H1 (cell line): ENCODE measurements at regions not wholly inside any gene's neighbourhood (a gene's known extent, or its start where the extent isn't known, plus 50 kb on each side); places are given as distances from the start of the nearest gene placed in this dataset.

Experiments used
- BACH1 ChIP-seq: IDR thresholded peaks from 2 replicates; pipeline ENCODE4 v1.6.1; 2012; ENCODE audit warnings: low read length, improper control_type of control experiment
- CTBP2 ChIP-seq: IDR thresholded peaks from 2 replicates; pipeline ENCODE4 v1.7.0; 2011; ENCODE audit warnings: borderline replicate concordance, mild to moderate bottlenecking, moderate library complexity, mixed read lengths, low read length; ENCODE audit not compliant: insufficient read depth, insufficient read length
- GTF2F1 ChIP-seq: IDR thresholded peaks from 2 replicates; pipeline ENCODE4 v1.6.1; 2012; ENCODE audit warnings: low read depth, low read length, improper control_type of control experiment, borderline replicate concordance
- JUND ChIP-seq: IDR thresholded peaks from 2 replicates; pipeline ENCODE4 v1.6.1; 2011; ENCODE audit warnings: mild to moderate bottlenecking, improper control_type of control experiment, low read length
- SRF ChIP-seq: IDR thresholded peaks from 2 replicates; pipeline ENCODE4 v1.6.1; 2011; ENCODE audit warnings: mild to moderate bottlenecking, low read depth, low read length, moderate library complexity
- SUZ12 ChIP-seq: fragments of 200-600 bp; sonication (generic); IDR thresholded peaks from 2 replicates; pipeline ENCODE4 v1.6.1; 2012; ENCODE audit warnings: mild to moderate bottlenecking, inconsistent platforms, low read length, moderate library complexity, mixed read lengths
- TF ChIP-seq, protein P1 (sequence below): fragments of 300-600 bp; sonication (generic); IDR thresholded peaks from 2 replicates; pipeline ENCODE4 v1.7.1; 2012; ENCODE audit warnings: low read length, moderate library complexity, mild to moderate bottlenecking, inconsistent platforms; ENCODE audit not compliant: insufficient replicate concordance

GRCh38 chr4:155094201-155094820 lies 114.1 kb upstream of the NPY2R start (continued):
- TF ChIP-seq, protein P1, sequence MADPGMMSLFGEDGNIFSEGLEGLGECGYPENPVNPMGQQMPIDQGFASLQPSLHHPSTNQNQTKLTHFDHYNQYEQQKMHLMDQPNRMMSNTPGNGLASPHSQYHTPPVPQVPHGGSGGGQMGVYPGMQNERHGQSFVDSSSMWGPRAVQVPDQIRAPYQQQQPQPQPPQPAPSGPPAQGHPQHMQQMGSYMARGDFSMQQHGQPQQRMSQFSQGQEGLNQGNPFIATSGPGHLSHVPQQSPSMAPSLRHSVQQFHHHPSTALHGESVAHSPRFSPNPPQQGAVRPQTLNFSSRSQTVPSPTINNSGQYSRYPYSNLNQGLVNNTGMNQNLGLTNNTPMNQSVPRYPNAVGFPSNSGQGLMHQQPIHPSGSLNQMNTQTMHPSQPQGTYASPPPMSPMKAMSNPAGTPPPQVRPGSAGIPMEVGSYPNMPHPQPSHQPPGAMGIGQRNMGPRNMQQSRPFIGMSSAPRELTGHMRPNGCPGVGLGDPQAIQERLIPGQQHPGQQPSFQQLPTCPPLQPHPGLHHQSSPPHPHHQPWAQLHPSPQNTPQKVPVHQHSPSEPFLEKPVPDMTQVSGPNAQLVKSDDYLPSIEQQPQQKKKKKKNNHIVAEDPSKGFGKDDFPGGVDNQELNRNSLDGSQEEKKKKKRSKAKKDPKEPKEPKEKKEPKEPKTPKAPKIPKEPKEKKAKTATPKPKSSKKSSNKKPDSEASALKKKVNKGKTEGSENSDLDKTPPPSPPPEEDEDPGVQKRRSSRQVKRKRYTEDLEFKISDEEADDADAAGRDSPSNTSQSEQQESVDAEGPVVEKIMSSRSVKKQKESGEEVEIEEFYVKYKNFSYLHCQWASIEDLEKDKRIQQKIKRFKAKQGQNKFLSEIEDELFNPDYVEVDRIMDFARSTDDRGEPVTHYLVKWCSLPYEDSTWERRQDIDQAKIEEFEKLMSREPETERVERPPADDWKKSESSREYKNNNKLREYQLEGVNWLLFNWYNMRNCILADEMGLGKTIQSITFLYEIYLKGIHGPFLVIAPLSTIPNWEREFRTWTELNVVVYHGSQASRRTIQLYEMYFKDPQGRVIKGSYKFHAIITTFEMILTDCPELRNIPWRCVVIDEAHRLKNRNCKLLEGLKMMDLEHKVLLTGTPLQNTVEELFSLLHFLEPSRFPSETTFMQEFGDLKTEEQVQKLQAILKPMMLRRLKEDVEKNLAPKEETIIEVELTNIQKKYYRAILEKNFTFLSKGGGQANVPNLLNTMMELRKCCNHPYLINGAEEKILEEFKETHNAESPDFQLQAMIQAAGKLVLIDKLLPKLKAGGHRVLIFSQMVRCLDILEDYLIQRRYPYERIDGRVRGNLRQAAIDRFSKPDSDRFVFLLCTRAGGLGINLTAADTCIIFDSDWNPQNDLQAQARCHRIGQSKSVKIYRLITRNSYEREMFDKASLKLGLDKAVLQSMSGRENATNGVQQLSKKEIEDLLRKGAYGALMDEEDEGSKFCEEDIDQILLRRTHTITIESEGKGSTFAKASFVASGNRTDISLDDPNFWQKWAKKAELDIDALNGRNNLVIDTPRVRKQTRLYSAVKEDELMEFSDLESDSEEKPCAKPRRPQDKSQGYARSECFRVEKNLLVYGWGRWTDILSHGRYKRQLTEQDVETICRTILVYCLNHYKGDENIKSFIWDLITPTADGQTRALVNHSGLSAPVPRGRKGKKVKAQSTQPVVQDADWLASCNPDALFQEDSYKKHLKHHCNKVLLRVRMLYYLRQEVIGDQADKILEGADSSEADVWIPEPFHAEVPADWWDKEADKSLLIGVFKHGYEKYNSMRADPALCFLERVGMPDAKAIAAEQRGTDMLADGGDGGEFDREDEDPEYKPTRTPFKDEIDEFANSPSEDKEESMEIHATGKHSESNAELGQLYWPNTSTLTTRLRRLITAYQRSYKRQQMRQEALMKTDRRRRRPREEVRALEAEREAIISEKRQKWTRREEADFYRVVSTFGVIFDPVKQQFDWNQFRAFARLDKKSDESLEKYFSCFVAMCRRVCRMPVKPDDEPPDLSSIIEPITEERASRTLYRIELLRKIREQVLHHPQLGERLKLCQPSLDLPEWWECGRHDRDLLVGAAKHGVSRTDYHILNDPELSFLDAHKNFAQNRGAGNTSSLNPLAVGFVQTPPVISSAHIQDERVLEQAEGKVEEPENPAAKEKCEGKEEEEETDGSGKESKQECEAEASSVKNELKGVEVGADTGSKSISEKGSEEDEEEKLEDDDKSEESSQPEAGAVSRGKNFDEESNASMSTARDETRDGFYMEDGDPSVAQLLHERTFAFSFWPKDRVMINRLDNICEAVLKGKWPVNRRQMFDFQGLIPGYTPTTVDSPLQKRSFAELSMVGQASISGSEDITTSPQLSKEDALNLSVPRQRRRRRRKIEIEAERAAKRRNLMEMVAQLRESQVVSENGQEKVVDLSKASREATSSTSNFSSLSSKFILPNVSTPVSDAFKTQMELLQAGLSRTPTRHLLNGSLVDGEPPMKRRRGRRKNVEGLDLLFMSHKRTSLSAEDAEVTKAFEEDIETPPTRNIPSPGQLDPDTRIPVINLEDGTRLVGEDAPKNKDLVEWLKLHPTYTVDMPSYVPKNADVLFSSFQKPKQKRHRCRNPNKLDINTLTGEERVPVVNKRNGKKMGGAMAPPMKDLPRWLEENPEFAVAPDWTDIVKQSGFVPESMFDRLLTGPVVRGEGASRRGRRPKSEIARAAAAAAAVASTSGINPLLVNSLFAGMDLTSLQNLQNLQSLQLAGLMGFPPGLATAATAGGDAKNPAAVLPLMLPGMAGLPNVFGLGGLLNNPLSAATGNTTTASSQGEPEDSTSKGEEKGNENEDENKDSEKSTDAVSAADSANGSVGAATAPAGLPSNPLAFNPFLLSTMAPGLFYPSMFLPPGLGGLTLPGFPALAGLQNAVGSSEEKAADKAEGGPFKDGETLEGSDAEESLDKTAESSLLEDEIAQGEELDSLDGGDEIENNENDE: no peak
- TF ChIP-seq JUND (no peak), BACH1 (no peak), SUZ12 (no peak), CTBP2 (no peak), GTF2F1 (no peak), SRF (no peak)
